Mucosa of descending colon (tissue), 3 donors: ENCODE measurements at regions not wholly inside any gene's neighbourhood (a gene's known extent, or its start where the extent isn't known, plus 50 kb on each side); places are given as distances from the start of the nearest gene placed in this dataset.

ENCODE experiments used
- ATAC-seq: fragments of 200-7000 bp; cut with Tn5 transposase; one replicate; pipeline ENCODE4 v1.9.1; 2020; ENCODE audit warnings: mild to moderate bottlenecking, moderate library complexity
- DNase-seq, 3 donors: peaks; one replicate each; pipeline ENCODE4 v3.0.0-alpha.2; 2020
- H3K36me3 ChIP-seq: fragments of 200-600 bp; one replicate; pipeline ENCODE4 v1.8.0; 2021; ENCODE audit warnings: low read depth, mild to moderate bottlenecking
- H3K4me1 ChIP-seq: fragments of 200-600 bp; one replicate; pipeline ENCODE4 v1.8.0; 2021; ENCODE audit warnings: low read depth, mild to moderate bottlenecking
- H3K4me3 ChIP-seq: fragments of 200-600 bp; one replicate; pipeline ENCODE4 v1.8.0; 2021; ENCODE audit warnings: mild to moderate bottlenecking
- H3K9me3 ChIP-seq: fragments of 200-600 bp; one replicate; pipeline ENCODE4 v1.8.0; 2021; ENCODE audit warnings: mild to moderate bottlenecking
- CTCF ChIP-seq: fragments of 200-600 bp; IDR thresholded peaks from one replicate; pipeline ENCODE4 v1.8.0; 2022; ENCODE audit warnings: antibody characterized with exemption, mild to moderate bottlenecking
- intact Hi-C, 2 donors: fragments of 100-400 bp; cut with DNase I in 1 of 2; cut with micrococcal nuclease in 1 of 2; formaldehyde crosslinking; loops; one replicate each; pipeline versions ENCODE4 v1.11.0 to v1.11.1; 2022; cut with DNase I, micrococcal nuclease
- donor health status: DM: no; HTN: no; CAD: no; lungs with moderate emphysema.
- donor health status: DM: no; HTN: no; CAD: no.
- donor health status: DM: no; HTN: yes; CAD: no.

- intact Hi-C loops: no loop called here
- Histone ChIP-seq H3K4me3 (no peak overlapping the region), H3K9me3 (no peaks in the 10 kb centered on the region), H3K4me1 (no peaks in the 10 kb centered on the region), H3K36me3 (no peaks in the 10 kb centered on the region)
- DNase-seq: no peak
- no peak for TF ChIP-seq CTCF
- no peak for ATAC-seq
Observed at GRCh38 chr2:120428748-120429147, 82.8 kb downstream of the INHBB start.

- no peaks in the 10 kb centered on the region for H3K9me3 ChIP-seq
- no peak for ATAC-seq
- H3K36me3 ChIP-seq: no peaks in the 10 kb centered on the region
- H3K4me1 ChIP-seq: no peaks in the 10 kb centered on the region
- intact Hi-C loops: no loop called here
- DNase-seq: no peak
- H3K4me3 ChIP-seq: no peak overlapping the region
- TF ChIP-seq CTCF: no peak
Observed at GRCh38 chr2:120429586-120430500, 83.9 kb downstream of the INHBB start.

- ATAC-seq: no peak
- intact Hi-C loops: no loop called here
- TF ChIP-seq CTCF: no peak
- DNase-seq: no peak
- no peaks in the 10 kb centered on the region for H3K9me3 ChIP-seq
- H3K36me3 ChIP-seq: no peaks in the 10 kb centered on the region
- no peaks in the 10 kb centered on the region for H3K4me1 ChIP-seq
- H3K4me3 ChIP-seq: no peak overlapping the region
Observed at GRCh38 chr2:120430501-120430830, 84.5 kb downstream of the INHBB start.

GRCh38 chr2:120430957-120431356 lies 85.0 kb downstream of the INHBB start:
- no peak for TF ChIP-seq CTCF
- intact Hi-C loops: no loop called here
- ATAC-seq (no peak), DNase-seq (no peak)
- Histone ChIP-seq H3K36me3 (no peaks in the 10 kb centered on the region), H3K4me1 (no peaks in the 10 kb centered on the region), H3K4me3 (no peak overlapping the region), H3K9me3 (no peaks in the 10 kb centered on the region)

- intact Hi-C loops: no loop called here
- no peak for DNase-seq
- no peak for ATAC-seq
- Histone ChIP-seq H3K4me1 (no peaks in the 10 kb centered on the region), H3K9me3 (no peaks in the 10 kb centered on the region), H3K4me3 (no peak overlapping the region), H3K36me3 (no peaks in the 10 kb centered on the region)
- no peak for TF ChIP-seq CTCF
Observed at GRCh38 chr2:120431386-120432292, 85.7 kb downstream of the INHBB start.
